OCI-LY1 (cell line): ENCODE measurements at regions not wholly inside any gene's neighbourhood (a gene's known extent, or its start where the extent isn't known, plus 50 kb on each side); places are given as distances from the start of the nearest gene placed in this dataset.

Experiments used
- EZH2 ChIP-seq: fragments of 200-600 bp; sonication (generic), shearing (Covaris generic); IDR thresholded peaks from 2 replicates; pipeline ENCODE4 v1.8.0; 2017; ENCODE audit warnings: borderline replicate concordance, mixed run types, mild to moderate bottlenecking, antibody characterized with exemption, low read length, moderate library complexity, mixed read lengths
- TF ChIP-seq, protein P1 (sequence below): fragments of 200-600 bp; sonication (generic), shearing (Covaris generic); IDR thresholded peaks from 2 replicates; pipeline ENCODE4 v1.5.1; 2017; ENCODE audit warnings: mild to moderate bottlenecking, antibody characterized with exemption, low read length, moderate library complexity, mixed read lengths

DNA sequence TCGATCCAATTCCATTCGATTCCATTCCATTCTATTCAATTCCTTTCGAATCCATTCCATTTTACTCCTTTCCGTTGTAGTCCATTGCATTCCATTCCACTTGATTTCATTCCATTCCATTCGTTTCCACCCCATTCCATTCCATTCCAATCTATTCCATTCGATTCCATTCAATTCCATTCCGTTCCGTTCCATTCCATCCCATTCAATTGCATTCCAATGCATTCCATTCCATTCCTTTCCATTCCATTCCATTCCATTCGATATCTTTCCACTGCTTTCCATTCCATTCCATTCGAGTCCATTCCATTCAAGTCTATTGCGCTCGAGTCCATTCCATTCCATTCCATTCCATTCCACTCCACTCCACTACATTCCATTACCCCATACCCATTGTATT is 2568.7 kb upstream of the TPTE start:
- TF ChIP-seq, protein P1, sequence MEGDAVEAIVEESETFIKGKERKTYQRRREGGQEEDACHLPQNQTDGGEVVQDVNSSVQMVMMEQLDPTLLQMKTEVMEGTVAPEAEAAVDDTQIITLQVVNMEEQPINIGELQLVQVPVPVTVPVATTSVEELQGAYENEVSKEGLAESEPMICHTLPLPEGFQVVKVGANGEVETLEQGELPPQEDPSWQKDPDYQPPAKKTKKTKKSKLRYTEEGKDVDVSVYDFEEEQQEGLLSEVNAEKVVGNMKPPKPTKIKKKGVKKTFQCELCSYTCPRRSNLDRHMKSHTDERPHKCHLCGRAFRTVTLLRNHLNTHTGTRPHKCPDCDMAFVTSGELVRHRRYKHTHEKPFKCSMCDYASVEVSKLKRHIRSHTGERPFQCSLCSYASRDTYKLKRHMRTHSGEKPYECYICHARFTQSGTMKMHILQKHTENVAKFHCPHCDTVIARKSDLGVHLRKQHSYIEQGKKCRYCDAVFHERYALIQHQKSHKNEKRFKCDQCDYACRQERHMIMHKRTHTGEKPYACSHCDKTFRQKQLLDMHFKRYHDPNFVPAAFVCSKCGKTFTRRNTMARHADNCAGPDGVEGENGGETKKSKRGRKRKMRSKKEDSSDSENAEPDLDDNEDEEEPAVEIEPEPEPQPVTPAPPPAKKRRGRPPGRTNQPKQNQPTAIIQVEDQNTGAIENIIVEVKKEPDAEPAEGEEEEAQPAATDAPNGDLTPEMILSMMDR, result no peak
- no peak for TF ChIP-seq EZH2
